CD14-positive monocyte (primary cell): ENCODE measurements at regions not wholly inside any gene's neighbourhood (a gene's known extent, or its start where the extent isn't known, plus 50 kb on each side); places are given as distances from the start of the nearest gene placed in this dataset.
A peak's percentile ranks its signal among the peaks of the same experiment; 100 is the strongest.

Experiments
- DNase-seq, 3 donors: peaks; one replicate each; pipeline ENCODE4 v3.0.0-alpha.2; 2011 to 2022
- H2AFZ ChIP-seq: 2 replicates; pipeline ENCODE4 v1.6.0; 2012; ENCODE audit warnings: mild to moderate bottlenecking, low read depth, low read length, inconsistent platforms; ENCODE audit not compliant: insufficient read depth, poor library complexity, severe bottlenecking
- H3K27ac ChIP-seq, 2 donors: 1 replicate in 1 of 2; 2 replicates in 1 of 2; pipeline ENCODE4 v1.5.1; 2012 to 2013; ENCODE audit warnings: low read length in 2 of 2, control low read depth in 1 of 2, inconsistent platforms in 1 of 2, low read depth in 1 of 2, mild to moderate bottlenecking in 1 of 2
- H3K27me3 ChIP-seq, 2 donors: one replicate each; pipeline versions ENCODE4 v1.6.0 to v1.6.1; 2011 to 2013; ENCODE audit warnings: low read length in 2 of 2; ENCODE audit not compliant: control insufficient read depth in 2 of 2, insufficient read depth in 2 of 2
- H3K36me3 ChIP-seq, 2 donors: replicated peaks in 1 of 2; 1 replicate in 1 of 2; 2 replicates in 1 of 2; pipeline versions ENCODE4 v1.5.1 to v1.6.1; 2012 to 2013; ENCODE audit warnings: low read length in 2 of 2, control low read depth in 1 of 2, inconsistent platforms in 1 of 2, mild to moderate bottlenecking in 1 of 2; ENCODE audit not compliant: insufficient read depth in 2 of 2, control insufficient read depth in 1 of 2
- H3K4me1 ChIP-seq, 2 donors: 1 replicate in 1 of 2; 2 replicates in 1 of 2; pipeline versions ENCODE4 v1.5.1 to v1.6.1; 2012 to 2013; ENCODE audit warnings: low read length in 2 of 2, control low read depth in 1 of 2, inconsistent platforms in 1 of 2, mild to moderate bottlenecking in 1 of 2, moderate library complexity in 1 of 2; ENCODE audit not compliant: insufficient read depth in 2 of 2, control insufficient read depth in 1 of 2
- H3K4me2 ChIP-seq: replicated peaks from 2 replicates; pipeline ENCODE3; 2012; ENCODE audit warnings: low read length, moderate library complexity, mild to moderate bottlenecking; ENCODE audit not compliant: poor library complexity, severe bottlenecking; ENCODE audit errors: extremely low read depth
- H3K4me3 ChIP-seq, 3 experiments: fragments of 200-600 bp in 1 of 3; sonication (generic) in 1 of 3; replicated peaks in 1 of 3; 1 replicate in 2 of 3; 2 replicates in 1 of 3; pipeline ENCODE4 v1.5.1; 2011 to 2013; ENCODE audit warnings: low read length in 3 of 3, mild to moderate bottlenecking in 3 of 3, control low read depth in 2 of 3, low read depth in 2 of 3, inconsistent platforms in 1 of 3, moderate library complexity in 1 of 3
- H3K79me2 ChIP-seq: 2 replicates; pipeline ENCODE4 v1.6.0; 2012; ENCODE audit warnings: mild to moderate bottlenecking, control low read depth, inconsistent platforms, low read length, moderate library complexity; ENCODE audit not compliant: insufficient read depth
- H3K9ac ChIP-seq: 2 replicates; pipeline ENCODE4 v1.6.0; 2017; ENCODE audit warnings: low read length, mild to moderate bottlenecking; ENCODE audit not compliant: insufficient read depth, poor library complexity, severe bottlenecking
- H3K9me3 ChIP-seq, 2 donors: replicated peaks in 1 of 2; 1 replicate in 1 of 2; 2 replicates in 1 of 2; pipeline versions ENCODE4 v1.5.1 to v1.6.1; 2012 to 2013; ENCODE audit warnings: low read length in 2 of 2, control low read depth in 1 of 2; ENCODE audit not compliant: control insufficient read depth in 1 of 2, insufficient read depth in 1 of 2
- H4K20me1 ChIP-seq: 2 replicates; pipeline ENCODE4 v1.6.0; 2012; ENCODE audit warnings: mild to moderate bottlenecking, low read length, control low read depth, moderate library complexity; ENCODE audit not compliant: insufficient read depth
- H3K27ac Mint-ChIP-seq, 7 donors: one replicate each; pipeline ENCODE4 v1.8.0; 2020; ENCODE audit warnings: mild to moderate bottlenecking in 7 of 7, mixed read lengths in 7 of 7, moderate library complexity in 6 of 7, inconsistent platforms in 2 of 7
- H3K27me3 Mint-ChIP-seq, 3 donors: one replicate each; pipeline ENCODE4 v1.8.0; 2021 to 2022; ENCODE audit warnings: low read depth in 3 of 3, mild to moderate bottlenecking in 3 of 3, mixed read lengths in 3 of 3, moderate library complexity in 3 of 3, inconsistent platforms in 1 of 3
- H3K36me3 Mint-ChIP-seq, 2 donors: one replicate each; pipeline ENCODE4 v1.8.0; 2020; ENCODE audit warnings: mixed read lengths in 2 of 2, inconsistent platforms in 1 of 2, mild to moderate bottlenecking in 1 of 2
- H3K4me1 Mint-ChIP-seq: one replicate; pipeline ENCODE4 v1.8.0; 2020; ENCODE audit warnings: mild to moderate bottlenecking, mixed read lengths
- H3K4me3 Mint-ChIP-seq, 2 donors: one replicate each; pipeline ENCODE4 v1.8.0; 2020; ENCODE audit warnings: mild to moderate bottlenecking in 2 of 2, mixed read lengths in 2 of 2, moderate library complexity in 1 of 2
- H3K9me3 Mint-ChIP-seq, 7 donors: one replicate each; pipeline ENCODE4 v1.8.0; 2020 to 2022; ENCODE audit warnings: mixed read lengths in 7 of 7, mild to moderate bottlenecking in 6 of 7, moderate library complexity in 6 of 7, inconsistent platforms in 2 of 7
- WGBS: methylation state at CpG from one replicate; pipeline ENCODE4 v1.1.5; 2013; ENCODE audit warnings: missing lambda C conversion rate; ENCODE audit not compliant: insufficient coverage; 5-methylcytosine and 5-hydroxymethylcytosine counted together
- intact Hi-C, 2 donors: fragments of 100-400 bp; cut with micrococcal nuclease; formaldehyde crosslinking; loops; one replicate each; pipeline versions ENCODE4 v1.15.0 to v1.15.1; 2023
- TF ChIP-seq, protein P1 (sequence below): fragments of 200-600 bp; IDR thresholded peaks from one replicate; pipeline ENCODE4 v1.8.0; 2022; ENCODE audit warnings: antibody characterized with exemption, mild to moderate bottlenecking

DNA sequence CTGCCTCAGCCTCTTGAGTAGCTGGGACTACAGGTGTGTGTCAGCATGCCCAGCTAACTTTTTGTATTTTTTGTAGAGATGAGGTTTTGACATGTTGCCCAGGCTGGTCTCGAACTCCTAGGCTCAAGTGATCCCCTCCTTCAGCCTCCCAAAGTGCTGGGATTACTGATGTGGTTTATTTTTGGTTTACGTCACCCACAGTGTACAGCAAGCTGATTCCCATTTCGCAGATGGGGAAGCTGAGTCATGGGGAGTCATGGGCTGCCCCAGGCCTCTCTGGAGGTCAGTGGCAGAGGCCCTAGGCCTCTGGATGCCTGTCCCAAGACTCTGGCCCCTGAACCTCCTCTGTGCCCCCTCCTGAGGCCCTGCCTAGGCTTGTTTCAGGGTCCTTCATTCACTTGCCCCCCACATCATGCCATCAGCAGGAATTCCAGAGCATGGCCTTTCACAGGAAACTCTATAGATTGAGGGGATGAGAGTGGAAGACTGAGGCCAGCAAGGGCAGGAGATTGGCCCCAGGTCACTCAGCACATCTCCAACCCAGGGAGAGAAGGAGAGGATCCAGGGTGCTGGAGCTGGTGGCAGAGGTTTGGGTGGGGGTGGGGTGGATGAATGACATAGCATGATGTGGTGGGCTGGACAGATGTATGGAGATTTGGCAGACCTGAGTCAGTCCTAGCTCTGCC lies 266.0 kb downstream of the PTPRU start:
- WGBS: 88% methylated on average over 2 of the region's 3 CpGs
- Histone ChIP-seq H3K79me2 (no peaks in the 10 kb centered on the region), H2AFZ (no peak overlapping the region), H3K9me3 (no peaks in the 10 kb centered on the region), H3K27me3 (no peaks in the 10 kb centered on the region), H3K4me3 (no peak overlapping the region), H3K4me2 (no peak overlapping the region), H3K36me3 (no peaks in the 10 kb centered on the region), H3K27ac (no peak overlapping the region), H3K9ac (no peak overlapping the region), H4K20me1 (no peaks in the 10 kb centered on the region), H3K4me1 (no peaks in the 10 kb centered on the region)
- intact Hi-C loops: no loop called here
- Mint-ChIP-seq H3K27ac (no peak overlapping the region), H3K36me3 (no peaks in the 10 kb centered on the region), H3K4me1 (no peaks in the 10 kb centered on the region), H3K9me3 (no peaks in the 10 kb centered on the region), H3K27me3 (peaks cover 12 to 13% (median 13%) of the 10 kb centered on the region in 3 donors), H3K4me3 (no peak overlapping the region)
- TF ChIP-seq, protein P1, sequence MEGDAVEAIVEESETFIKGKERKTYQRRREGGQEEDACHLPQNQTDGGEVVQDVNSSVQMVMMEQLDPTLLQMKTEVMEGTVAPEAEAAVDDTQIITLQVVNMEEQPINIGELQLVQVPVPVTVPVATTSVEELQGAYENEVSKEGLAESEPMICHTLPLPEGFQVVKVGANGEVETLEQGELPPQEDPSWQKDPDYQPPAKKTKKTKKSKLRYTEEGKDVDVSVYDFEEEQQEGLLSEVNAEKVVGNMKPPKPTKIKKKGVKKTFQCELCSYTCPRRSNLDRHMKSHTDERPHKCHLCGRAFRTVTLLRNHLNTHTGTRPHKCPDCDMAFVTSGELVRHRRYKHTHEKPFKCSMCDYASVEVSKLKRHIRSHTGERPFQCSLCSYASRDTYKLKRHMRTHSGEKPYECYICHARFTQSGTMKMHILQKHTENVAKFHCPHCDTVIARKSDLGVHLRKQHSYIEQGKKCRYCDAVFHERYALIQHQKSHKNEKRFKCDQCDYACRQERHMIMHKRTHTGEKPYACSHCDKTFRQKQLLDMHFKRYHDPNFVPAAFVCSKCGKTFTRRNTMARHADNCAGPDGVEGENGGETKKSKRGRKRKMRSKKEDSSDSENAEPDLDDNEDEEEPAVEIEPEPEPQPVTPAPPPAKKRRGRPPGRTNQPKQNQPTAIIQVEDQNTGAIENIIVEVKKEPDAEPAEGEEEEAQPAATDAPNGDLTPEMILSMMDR: no peak
- DNase-seq: no peak

DNA sequence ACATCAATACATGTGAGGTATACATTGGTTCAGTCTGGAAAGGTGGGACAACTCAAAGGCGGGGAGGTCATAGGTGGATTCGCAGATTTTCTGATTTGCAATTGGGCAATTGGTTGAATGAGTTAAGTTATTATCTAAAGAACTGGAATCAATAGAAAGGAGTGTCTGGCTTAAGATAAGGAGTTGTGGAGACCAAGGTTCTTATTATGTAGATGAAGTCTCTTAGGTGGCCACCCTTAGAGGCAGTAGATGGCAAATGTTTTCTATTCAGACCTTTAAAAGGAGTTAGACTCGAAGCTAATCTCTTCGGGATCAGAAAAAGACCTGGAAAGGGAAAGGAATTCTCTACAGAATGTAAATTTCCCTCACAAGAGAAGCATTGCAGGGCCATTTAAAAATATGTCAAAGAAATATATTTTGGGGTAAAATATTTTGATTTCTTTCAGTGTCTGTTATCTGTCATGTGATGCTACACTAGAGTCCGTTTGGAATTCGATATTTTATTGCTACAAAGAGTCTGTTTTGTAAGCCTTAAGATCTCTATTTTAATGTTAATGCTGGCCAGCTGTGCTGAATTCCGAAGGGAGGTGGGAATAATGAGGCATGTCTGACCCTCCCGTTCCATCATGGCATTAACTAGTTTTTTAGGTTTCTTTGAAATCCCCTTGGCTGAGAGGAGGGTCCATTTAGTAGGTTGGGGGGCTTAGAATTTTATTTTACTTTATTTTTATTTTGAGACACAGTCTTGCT lies 265.1 kb downstream of the PTPRU start:
- Histone ChIP-seq H3K27ac (no peak overlapping the region), H4K20me1 (no peaks in the 10 kb centered on the region), H3K36me3 (no peaks in the 10 kb centered on the region), H3K9ac (no peak overlapping the region), H3K27me3 (no peaks in the 10 kb centered on the region), H2AFZ (no peak overlapping the region), H3K4me3 (no peak overlapping the region), H3K4me2 (no peak overlapping the region), H3K9me3 (peaks cover 0 to 4% of the 10 kb centered on the region in 2 donors), H3K79me2 (no peaks in the 10 kb centered on the region), H3K4me1 (no peaks in the 10 kb centered on the region)
- no peak for DNase-seq
- Mint-ChIP-seq H3K36me3 (no peaks in the 10 kb centered on the region), H3K4me3 (no peak overlapping the region), H3K4me1 (no peaks in the 10 kb centered on the region), H3K27me3 (peaks cover 11 to 15% (median 13%) of the 10 kb centered on the region in 3 donors), H3K9me3 (peaks cover 0 to 4% (median 1%) of the 10 kb centered on the region in 7 donors), H3K27ac (peak overlapping the region in 1 of 7 donors; percentile 0)
- intact Hi-C loops: no loop called here
- TF ChIP-seq, protein P1: no peak
- WGBS: 31% methylated on average over 4 of the region's 8 CpGs
